ENCODE measurements at regions not wholly inside any gene's neighbourhood (a gene's known extent, or its start where the extent isn't known, plus 50 kb on each side); places are given as distances from the start of the nearest gene placed in this dataset.
"Not testable (repeated sequence)": the region's sequence is repeated elsewhere in the genome, so short reads cannot be mapped to it uniquely, and the experiment has no call there.

- DNase-seq = no peak
Observed at GRCh38 chr18:51531501-51531900, 334.0 kb upstream of the MEX3C start.

DNA sequence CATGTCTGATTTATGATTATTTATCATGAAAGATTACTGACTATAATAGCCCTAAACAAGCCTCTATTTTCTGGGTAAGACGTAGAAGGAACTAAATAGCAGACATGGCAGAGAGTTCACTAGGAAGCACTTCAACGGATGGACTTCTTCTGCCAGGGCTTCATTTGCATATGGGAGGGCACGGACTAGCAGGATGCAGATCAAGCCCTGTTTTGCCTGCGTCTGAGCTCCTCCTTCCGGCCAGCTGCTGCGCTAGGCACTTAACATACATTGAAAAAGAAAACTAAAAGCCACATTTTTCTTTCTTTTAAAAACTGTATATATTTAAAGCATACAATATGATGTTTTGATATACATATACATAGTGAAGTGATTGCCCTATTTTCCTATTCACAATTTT lies 340.0 kb upstream of the MEX3C start:
- peak; percentile 34 for DNase-seq

DNA sequence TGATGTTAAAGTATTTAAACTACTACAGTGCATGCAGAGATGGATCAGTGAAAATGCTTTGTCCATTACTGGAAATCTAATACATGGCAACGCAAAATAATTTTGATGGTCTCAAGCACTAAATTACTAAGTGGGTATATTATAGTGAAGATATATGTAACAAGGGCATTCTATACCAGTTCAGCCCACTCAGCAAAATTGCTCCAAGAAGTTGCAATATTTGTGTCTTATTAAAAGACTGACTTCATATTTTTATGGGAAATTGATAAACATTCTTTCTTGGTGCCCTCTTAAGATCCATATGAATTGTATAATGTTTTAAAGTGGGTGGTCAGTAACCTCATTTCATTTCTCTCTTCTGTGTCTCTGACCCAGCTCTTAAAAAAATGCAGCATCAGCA lies 343.1 kb upstream of the MEX3C start:
- no peak for DNase-seq

- no peak for DNase-seq
Observed at GRCh38 chr18:51541230-51541629, 343.7 kb upstream of the MEX3C start.

DNA sequence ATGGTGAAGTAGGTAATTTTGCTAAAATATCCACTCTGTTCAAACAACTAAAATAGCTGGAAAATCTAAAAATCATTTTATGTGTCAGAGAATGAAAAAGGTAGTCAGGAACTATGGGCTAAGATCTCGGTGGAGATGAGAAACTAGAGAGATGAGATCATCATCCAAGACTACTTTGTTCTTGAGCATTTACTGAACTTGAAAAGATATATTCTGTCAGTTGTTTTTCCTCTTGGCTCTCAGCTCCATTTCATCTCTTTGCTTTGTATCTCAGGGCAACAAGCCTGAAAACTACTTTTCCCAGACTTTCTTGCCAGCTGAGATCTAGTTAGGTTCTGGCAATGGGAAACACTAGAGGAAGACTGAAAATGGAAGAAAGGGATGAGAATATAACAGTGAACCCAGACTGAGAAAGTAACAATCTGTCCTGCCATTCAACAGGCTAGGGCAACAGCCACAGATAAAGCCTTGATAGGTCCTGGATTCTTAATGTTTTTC lies 346.2 kb upstream of the MEX3C start:
- DNase-seq = no peak

- DNase-seq = no peak
Observed at GRCh38 chr18:51545446-51545845, 348.0 kb upstream of the MEX3C start.

- no peak for DNase-seq
Observed at GRCh38 chr18:51559198-51559901, 361.9 kb upstream of the MEX3C start.

DNA sequence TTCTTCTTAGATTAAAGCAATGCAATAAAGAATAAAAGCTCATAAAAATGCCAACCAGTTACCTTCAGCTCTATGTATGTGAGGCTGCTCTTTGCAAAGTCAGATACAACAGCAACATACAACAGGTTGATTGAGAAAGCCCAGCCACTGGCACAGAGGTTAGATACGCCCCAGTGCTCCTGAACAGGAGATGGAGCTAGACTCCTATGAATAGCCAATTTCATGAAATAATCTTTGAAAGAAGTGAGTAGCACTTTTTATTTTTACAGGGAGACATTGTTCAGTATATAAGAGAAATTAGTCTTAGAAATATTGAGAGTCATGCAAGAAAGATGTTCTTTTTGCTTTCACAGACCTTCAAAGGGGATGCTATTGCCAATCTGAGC lies 362.4 kb upstream of the MEX3C start:
- DNase-seq = peak; percentile 12

DNA sequence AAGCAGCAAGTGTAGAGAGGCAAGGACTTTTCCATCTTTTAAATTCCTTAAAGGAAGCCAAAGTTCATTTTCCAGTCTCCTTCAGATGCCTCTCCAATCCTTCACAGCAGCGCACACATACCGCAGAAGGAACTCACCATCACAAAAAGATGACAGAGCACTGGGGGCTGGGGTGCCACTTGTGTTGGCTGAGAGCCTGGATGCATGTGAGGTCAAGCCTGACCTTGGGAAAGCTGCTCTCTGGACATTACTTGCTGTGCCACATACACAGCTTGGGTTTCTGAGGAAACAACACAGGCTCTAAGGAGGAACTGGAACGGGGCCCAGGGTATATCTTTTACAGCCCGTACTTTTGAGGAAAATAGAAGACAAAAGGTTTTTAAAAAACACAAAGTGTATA lies 364.3 kb upstream of the MEX3C start:
- DNase-seq = no peak

GRCh38 chr18:51562866-51563265 lies 365.4 kb upstream of the MEX3C start:
- DNase-seq = no peak

DNA sequence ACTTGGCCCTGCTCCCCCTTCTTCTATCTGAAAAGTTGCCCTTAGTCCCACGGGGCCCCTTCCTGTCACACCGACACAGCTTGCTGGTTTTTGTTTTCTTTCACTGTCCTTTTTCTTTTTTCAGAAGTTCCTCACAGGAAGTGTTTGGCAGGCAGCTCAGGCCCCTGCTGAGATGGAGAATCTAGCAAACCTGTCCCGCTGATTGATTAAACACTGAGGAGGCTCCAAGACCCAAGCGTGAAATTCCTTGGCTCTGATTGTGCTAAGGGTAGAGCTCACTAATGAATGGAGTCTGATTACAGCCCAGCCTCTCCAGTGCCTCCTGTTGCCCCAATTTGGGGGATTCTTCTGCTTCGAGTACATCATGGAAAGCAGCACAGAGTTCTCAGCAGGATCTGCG lies 365.9 kb upstream of the MEX3C start:
- no peak for DNase-seq

DNA sequence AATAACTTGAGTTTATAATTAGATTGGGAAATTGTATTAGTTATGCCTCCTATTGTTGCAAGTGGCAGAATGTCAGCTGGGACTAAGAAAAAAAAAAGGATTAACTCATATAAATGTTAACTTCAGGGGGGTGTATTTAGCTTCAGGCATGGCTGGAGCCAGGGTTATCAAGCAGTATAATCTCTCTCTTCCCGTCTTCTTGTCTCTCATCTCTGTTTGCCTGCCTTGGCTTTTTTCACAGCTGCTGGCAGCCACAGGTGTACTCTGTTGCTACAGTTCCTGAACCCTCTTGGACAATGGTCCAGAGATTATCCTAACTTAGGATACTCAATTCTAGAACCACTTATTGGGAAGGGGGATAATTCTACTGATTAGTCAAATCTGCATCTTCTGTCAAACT lies 370.7 kb upstream of the MEX3C start:
- peak; percentile 22 for DNase-seq

DNA sequence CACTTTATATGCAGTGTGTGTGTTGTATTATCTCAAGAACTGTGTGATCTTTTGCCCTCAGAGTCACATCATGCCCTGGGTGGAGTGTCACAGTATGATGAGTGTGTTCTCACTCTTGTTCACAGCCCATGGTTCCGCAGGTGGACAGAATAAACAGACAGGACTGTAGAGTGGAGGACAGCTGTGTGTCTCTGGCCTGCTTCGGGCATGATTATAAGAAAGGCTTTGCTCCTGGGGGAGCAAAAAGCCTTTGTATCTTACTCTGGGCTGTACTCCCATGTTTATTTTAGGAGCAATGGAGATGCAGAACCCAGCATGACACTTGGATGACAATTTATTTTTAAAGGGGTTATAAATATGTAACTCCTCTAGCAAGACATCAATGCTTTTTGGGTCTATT lies 371.7 kb upstream of the MEX3C start:
- DNase-seq = peak; percentile 85

DNA sequence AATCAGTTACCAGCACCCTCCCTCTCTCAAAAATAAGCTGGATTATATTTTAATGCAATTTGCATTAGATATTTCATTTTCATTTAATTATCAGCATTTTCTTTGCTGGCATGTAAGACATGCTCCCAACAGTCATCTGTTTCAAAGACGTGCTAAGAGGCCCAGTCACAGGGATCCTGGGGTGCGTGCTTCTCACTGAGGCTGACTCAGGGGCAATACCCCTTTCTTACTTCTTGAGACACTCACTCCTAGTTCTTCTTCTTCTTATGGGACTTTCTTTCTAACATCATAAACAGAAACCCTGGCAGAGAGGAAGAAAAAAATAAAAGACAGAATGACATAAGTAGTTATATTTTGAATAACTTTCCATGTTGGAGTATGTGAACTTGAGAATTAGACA lies 372.1 kb upstream of the MEX3C start:
- peak; percentile 71 for DNase-seq

GRCh38 chr18:51570071-51570470 lies 372.6 kb upstream of the MEX3C start:
- not testable (repeated sequence) for DNase-seq

- DNase-seq = not testable (repeated sequence)
Observed at GRCh38 chr18:51573886-51574285, 376.4 kb upstream of the MEX3C start.

- no peak for DNase-seq
Observed at GRCh38 chr18:51575171-51575570, 377.7 kb upstream of the MEX3C start.

DNA sequence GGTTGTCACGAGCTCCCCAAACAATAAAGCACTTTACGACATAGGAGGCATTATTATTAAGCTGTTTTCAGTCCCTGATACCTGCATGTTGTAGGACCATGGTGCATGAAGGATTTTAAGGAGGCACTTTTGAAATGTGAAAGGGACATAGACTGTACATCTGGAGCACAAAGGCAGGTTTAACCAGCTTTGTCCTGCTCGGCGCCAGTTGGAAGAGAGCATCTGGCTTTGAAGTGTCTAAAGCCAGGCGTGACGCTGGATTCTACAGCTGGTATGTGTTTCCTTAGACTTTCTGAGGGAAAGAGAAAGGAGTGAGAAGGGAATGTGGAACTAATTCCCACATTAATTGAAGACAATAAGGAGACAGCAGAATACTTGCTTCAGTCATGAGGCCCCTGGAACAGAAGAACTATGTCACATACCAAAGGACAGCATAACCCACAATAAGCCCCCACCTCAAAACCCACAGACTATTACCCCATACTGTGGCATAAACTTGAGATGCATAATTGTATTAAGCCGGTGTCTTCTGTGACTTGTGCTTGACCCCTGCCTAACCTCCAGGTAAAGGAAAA lies 381.0 kb upstream of the MEX3C start:
- no peak for DNase-seq

GRCh38 chr18:51580580-51580979 lies 383.1 kb upstream of the MEX3C start:
- no peak for DNase-seq

DNA sequence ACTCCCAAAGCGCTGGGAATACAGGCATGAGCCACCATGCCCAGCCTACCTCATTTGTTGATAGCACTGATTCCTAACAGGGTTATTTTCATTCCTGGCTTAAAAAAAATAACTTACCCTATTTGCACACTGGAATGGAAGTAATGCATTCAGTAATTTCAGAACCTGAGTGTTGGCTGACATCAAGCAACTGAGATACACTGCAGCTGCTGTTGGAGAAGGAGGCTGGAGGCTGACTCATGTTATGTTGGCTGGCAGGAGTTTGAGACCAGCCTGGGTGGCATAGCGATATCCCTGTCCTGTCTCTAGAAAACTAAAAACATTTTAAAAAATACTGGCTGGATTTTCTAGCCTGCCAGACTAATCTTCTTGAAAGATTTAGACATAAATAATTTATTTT lies 385.1 kb upstream of the MEX3C start:
- DNase-seq = no peak

GRCh38 chr18:51588616-51589015 lies 391.1 kb upstream of the MEX3C start:
- DNase-seq = no peak

DNA sequence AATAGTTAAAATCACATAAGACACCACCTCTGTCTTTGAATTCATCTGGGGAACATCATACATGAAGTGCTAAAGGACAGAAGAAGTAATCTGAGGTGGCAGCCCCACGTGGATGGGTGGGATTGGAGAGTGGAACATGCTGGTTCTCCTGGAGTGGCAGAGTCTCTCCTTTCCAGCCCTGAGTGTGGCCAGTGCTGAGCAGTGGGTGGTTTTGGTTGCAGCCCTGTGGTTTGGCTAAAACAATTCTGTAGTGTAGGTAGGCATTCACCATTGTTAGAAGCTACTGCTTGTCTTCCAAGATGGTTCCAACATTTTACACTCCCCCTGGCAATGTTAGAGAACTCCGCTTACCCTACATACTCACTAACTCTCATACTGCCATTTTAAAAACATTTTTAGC lies 396.4 kb upstream of the MEX3C start:
- DNase-seq = no peak

GRCh38 chr18:51603111-51603510 lies 405.6 kb upstream of the MEX3C start:
- no peak for DNase-seq

- DNase-seq = no peak
Observed at GRCh38 chr18:51603551-51603950, 406.1 kb upstream of the MEX3C start.

DNA sequence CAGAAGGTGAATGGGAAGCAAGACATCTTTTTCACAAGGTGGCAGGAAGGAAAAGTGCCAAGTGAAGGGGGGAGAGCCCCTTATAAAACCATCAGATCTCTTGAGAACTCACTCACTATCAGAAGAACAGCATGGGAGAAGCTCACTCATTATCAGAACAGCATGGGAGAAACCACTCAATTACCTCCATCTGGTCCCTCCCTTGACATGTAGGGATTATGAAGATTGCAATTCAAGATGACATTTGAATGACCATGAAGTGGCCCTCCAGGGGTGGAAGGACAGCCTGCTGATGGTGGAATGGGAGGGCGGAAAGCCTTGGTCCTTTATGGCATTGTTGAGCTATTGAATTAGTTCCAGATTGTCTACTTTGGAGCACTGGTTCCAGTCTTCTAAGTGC lies 413.0 kb upstream of the MEX3C start:
- DNase-seq = no peak

Measured in NCI-H1092 treated with DMSO at 0.1 percent for 48 hours (cell line).